SK-MEL-5 (cell line): ENCODE measurements at regions not wholly inside any gene's neighbourhood (a gene's known extent, or its start where the extent isn't known, plus 50 kb on each side); places are given as distances from the start of the nearest gene placed in this dataset.

Source experiments
- DNase-seq: peaks from one replicate; pipeline ENCODE4 v3.0.0-alpha.2; 2016; ENCODE audit warnings: low read depth, low spot score
- in situ Hi-C: cut with HindIII; loops from 2 replicates; pipeline ENCODE4 v1.10.0; 2016; ENCODE audit warnings: low sequenced_read_pairs, high pct_unique_total_duplicates, low pct_unique_long_range_greater_than_20kb

DNA sequence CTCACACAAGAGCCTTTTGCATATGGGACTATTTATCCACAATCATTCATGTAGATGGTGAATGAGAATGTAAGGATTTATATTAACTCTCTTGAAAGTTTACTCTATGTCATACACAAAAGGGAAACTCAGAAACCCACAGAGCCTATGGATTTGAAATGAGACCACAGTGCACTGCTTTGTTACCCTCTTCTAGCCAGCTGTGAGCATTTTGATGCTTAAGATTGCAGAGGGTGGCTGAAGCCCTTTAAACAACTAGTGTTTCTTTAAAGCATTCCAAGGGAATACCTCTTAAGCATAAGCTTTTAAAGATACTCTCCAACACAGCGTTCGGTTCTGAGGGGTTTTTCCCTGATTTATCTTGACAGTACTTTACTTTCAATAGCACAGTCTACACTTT, 113.9 kb downstream of the NKX6-1 start:
- no peak for DNase-seq
- in situ Hi-C loops = no loop called here

DNA sequence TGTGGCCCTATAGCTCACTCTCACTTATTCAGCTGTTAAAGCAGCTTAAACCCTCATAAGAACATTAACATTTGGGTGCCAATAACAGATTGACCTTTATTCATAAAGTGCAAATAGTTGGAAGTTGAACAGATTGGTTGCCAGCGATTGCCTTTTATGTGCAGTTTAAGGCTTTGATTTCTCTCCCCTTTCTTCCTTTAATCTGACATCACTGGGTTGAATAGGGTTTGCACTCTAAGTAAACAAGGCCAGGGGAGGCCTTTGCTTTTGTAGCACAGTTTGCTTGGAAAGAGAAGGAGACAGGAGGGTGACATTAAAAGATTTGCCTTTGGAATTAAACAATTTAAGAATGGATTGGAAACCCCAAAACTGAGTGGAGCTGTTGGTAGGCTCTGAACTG, 114.3 kb downstream of the NKX6-1 start:
- in situ Hi-C loops = no loop called here

DNA sequence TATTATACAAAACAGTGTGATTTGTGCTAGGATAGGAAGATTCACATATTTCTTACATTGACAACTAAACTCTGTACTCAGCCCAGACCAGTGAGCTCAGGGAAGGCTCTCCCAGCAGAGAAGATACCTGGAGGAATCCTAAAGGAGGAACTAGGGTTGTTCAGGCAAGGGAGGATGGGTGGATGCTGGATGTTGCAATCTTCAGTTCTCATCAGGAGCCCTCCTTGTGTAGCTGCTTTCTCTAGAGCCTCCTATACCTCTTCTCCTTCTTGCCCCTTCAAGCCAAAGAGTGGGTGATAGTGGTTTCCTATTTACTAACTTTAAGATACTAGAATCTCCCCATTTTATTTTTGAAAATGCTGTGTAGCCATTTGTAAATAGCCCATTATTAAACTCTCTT, 117.3 kb downstream of the NKX6-1 start:
- no peak for DNase-seq
- in situ Hi-C loops = no loop called here

More for the DNA sequence above, 114.3 kb downstream of the NKX6-1 start:
- no peak for DNase-seq

DNA sequence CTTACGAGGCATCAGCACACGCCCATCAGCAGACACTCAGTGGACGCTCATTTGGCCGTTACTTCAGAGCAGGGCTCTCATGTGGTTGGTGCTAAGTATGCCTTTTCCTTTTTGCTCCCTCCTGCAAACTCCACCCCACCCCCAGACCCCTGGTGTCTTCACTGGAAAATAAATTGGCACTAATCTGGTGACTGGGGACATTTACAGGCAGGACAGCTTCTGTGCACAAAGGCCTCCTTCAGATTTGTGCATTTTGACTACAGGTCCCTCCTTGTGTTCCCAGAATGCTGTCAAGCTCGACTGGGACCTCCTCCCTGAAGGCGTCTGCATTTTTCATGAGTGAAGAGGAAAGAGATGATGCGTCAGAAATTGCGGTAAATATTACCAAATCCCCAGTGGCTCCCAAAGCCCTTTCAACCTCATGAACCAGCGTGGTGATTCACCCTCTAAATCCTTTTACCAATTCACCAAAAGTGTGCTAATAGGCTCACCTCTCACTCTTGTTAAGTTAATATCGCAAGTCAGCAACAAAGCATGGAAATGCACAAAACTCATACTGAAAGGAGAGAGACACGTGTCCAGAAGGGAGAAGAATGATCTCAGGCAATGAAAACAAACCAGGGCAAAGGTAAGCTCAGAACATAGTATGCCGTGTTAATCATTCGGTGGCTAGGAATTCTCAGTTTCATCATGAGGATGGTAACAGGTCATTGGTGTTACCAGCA, 119.0 kb downstream of the NKX6-1 start:
- DNase-seq = peak; percentile 30
- in situ Hi-C loops = no loop called here

DNA sequence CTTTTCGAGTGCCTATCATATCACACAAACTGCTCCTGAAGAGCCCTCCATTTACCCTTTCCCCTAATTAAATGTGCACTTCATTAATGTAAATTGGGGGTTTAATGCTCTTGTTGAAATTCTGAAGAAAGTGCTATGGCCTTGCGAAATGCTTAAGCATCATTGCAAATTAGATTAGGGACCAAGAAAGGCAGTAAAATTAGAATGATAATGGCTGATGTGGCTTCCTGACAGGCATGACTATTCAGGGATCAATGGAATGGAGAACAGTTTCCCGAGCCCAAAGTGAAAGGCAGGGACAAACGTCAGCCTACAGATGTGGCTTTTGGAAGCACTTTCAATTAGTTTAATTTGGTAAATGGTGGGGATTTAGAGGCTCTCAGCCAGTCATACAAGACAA, 120.1 kb downstream of the NKX6-1 start:
- in situ Hi-C loops = no loop called here
- no peak for DNase-seq

DNA sequence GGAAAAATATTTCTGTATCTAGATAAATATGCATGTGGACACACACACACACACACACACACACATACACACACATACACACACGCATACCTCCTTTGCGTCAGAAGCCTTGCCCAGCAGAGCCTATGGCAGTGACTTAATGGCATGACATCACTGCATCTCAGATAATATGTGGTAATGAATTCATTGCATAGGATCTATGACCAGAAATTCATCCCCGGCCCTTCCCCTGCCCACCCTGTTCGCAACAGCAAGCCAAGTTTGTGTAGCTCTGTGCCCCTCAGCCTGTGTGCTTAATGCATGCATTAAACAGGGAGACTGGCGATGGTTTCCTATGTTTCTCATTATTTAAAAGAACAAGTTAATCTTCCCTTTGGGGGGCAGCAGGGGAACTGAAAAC, 120.7 kb downstream of the NKX6-1 start:
- in situ Hi-C loops = no loop called here
- DNase-seq = no peak

DNA sequence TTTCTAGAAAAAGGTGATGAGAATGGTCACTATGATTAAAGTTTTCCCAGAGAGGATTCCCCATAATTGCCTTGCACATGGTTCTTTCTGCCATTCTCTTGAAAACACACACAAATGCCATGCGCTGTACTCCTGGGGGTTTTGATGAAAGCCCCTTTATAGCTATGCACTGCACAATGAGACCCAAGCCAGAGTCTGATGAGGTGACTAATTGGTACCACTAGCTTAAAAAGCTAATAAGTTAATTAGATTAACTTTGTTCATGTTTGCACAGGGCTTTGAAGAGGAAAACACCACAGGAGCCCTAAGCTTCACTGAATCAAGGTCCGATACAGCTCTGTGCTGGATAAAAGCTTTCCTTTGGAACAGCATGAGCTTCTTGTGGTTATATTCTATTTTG, 132.2 kb downstream of the NKX6-1 start:
- DNase-seq = no peak
- in situ Hi-C loops = no loop called here

DNA sequence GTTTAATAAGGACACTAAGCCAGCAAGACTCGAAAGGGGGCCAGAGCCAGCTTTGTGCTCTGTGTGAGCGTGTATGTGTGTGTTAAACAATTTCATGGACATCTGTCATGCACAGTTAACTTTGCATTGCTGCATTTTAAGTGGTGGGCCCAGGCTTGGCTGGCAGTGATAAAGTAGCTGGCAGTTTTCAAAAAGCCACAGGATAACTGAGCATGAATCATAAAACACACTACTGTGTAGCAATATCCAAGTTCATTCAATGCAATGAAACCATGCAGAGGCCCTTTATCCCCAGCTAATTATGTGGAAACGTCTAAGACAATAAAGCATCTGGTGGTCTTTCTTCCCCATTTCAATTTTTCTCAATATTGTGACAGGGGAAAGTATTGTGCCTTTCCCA, 132.9 kb downstream of the NKX6-1 start:
- DNase-seq = no peak
- in situ Hi-C loops = no loop called here

DNA sequence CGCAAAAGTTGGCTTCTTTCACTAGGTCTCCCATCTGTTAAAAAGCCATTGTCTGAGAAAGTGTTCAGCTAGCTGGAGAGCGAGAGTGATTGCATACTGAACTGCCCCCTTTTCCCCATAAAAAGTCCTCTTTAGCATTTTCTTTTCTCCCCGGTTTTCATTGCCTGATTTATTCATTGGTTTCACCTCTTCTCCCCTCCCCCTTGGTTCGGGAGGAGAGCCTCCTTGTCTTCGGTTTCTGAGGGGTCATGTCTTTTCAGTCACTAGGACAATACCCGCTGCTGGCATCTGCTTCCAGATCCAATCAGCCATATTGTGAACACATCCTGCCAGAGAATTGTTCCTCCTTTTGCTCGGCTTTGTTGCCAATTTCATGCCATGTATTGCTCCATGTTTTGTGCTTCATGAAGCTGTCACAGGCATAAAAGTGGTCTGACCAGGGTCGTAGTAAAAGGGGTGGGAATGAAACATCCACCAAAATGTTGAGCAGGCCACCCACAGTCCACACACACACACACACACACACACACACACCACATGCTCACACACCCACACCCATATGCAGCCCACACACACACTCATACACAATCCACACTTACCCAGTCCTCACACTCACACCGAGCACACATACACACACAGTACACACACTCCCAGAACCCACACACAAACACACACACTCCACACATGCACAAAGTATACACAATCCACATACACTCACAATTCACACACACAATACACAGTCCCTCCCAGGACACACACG, 136.0 kb downstream of the NKX6-1 start:
- no peak for DNase-seq
- in situ Hi-C loops = no loop called here

DNA sequence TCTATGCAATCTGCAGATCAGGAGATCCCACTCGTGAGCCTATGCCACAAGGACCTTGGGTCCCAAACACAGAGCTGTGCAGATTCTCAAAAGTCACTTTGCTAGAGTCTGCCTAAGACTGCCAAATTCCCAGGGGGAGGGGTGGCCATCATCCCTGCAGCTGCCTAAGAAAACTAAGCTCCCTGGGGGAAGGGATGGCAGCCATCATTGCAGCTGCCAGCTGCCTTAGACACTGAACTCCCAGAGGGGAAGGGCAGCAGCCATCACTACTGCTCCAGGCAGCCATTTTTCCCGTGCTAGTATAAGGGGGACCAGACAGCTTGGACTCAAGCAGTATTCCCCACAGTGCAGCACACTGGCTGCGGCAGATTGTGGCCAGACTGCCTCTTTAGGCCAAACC, 156.9 kb downstream of the NKX6-1 start:
- DNase-seq = no peak
- in situ Hi-C loops = no loop called here

DNA sequence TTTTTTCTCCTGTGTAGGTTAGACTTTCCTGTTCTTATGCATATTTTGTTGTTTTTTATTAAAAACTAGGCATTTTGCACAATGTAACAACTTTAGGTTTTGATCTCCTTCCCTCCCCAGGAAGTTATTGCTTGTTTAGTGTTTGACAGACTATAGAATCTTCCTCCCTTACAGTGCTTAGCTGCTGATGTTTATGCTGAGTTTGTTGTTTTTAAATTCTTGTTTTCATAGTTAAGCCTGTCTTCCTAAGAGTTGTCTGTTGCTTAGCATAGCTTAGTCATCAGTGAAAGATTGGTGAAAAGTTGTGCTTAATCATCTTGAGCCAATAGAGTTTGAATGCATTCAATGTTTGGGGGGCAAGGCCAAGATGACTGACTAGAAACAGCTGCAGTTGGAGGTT, 157.5 kb downstream of the NKX6-1 start:
- in situ Hi-C loops = no loop called here
- no peak for DNase-seq

DNA sequence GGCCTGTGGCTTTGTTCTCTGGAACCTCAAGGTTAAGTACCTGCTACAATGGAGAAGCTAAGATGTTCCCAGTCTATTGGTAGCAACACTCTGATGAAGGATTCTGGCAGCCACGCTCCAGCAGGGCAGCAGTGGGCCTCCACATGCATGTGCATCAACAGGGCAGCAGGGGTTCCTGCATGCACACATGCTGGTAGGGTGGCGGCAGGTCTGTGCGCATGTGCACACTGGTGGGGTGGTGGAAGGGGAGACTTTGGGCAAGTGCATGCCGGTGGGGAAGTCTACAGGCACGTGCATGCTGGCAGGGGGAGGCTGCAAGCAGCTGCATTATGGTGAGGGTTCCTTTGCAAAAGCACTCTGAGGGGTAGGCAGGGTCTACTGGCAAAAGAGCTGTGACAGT, 160.7 kb downstream of the NKX6-1 start:
- DNase-seq = no peak
- in situ Hi-C loops = no loop called here

DNA sequence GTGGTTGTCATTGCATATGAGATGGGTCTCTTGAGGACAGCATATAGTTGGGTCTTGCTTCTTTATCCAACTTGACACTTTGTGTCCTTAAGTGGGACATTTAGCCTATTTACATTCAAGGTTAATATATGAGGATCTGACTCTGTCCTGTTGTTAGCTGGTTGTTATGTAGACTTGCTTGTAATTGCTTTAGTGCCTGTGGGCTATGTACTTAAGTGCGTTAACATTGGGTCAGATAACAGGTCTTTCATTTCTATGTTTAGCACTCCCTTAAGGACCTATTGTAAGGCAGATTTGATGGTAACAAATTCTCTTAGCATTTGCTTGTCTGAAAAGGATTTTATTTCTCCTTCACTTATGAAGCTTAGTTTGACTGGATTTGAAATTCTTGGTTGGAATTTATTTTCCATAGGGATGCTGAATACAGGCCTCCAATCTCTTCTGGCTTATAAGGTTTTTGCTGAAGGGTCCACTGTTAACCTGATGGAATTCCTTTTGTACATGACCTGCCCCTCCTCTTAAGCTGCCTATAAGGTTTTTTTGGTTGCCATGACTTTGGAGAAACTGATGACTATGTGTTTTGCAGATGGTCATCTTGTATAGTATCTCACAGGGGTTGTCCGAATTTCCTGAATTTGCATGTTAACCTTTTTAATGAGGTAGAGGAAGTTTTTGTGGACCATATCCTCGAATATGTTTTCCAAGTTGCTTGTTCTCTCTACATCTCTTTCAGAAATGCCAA, 162.0 kb downstream of the NKX6-1 start:
- DNase-seq = no peak
- in situ Hi-C loops = no loop called here

DNA sequence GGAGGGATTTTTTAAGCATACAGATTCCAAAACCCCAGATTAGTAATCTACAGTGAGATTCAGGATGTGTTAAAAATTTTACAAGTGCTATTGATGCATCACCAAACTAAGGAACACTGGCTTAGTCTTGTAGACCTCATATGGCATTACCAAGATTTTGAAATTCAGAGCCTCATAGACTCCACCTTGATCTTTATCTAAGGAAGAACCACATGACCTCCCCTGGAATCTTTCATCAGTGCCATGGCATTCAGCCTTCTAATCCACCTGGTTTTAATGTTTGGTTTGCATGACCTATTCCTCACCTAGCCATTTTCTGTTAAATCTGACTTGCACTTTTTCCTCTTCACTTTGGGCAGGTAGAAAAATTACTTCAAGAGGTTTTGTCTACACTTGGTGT, 171.6 kb downstream of the NKX6-1 start:
- no peak for DNase-seq
- in situ Hi-C loops = no loop called here

DNA sequence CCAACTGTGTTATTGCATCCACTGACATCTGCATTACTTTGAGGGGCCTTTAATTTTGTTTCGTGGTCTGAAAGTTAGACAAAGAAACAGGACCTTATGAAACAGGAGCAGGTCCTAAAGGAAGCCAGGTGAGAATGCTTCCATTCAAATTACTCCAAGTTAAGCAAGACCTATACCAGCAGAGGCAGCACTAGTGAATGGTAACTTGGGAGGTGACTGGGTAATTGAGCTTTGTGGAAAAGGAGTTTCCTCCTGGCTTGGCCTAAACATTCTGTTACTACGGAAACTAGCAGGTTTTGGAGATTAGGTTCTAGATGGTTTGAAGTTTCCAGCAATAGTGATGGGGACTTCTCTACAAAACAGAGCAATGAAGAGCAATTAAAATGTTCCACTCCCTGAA, 173.5 kb downstream of the NKX6-1 start:
- in situ Hi-C loops = no loop called here
- DNase-seq = no peak

DNA sequence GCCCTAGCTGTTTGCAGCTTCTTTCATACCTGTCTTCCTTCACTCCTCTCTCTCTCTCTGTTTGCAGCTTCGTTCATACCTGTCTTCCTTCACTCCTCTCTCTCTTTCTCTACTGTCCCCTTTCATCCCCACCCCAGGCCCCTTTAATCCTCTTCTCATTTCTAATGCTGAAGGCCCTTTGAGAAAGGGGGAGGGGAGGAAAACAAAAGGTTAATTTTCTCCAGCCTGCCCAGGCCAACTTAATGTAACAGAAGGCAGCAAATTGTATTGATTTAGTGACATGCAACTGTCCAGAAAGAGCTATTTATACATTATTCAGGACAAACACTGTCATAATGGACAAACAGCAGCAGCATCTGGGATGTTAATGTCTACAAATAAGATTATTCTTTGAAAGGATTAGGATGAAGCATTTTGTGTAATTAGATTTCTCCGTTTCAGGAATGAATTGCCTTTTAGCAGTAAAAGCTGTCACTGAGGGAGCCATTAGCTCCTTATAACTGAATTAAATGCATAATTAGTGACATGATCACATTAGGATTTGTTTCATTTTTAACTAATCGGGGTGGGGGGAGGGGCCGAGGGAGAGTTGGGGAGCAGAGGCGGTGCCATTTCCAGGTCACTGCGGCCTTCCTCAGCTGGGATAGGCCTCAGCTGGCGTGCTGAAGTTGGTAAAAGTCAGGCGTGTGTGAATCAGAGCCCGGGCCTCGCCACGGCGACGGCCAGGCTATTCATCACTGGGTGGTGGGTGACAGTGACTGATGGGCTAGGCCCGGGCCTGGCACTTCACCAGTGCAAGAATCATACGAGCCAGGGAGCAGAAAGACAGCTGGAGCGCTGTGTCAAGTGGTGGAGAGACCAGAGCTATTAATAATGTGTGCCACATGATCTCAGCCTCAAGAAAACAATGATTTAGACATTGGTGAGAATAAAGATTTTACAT, 174.5 kb downstream of the NKX6-1 start:
- no peak for DNase-seq

DNA sequence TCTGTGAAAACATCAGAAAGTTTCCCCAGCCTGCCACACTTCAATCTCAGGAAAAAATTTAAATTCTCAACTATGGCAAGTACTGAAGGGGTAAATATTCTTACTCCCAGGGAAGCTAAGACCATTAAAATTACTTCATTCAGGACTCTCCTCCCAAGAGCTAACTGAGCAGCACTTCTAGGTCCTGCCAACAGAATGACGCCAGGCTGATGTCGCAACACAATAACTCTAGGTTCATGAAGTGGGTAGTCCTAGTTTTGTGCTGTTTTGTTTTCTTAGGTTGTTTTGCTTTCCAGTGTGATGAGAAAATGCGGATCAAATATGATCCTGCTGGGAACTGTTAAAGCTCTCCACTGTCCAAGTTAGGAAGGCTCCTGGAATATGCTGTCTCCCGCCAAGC, 180.0 kb downstream of the NKX6-1 start:
- DNase-seq = peak; percentile 2

More for the DNA sequence above, 174.5 kb downstream of the NKX6-1 start:
- in situ Hi-C loops = no loop called here

DNA sequence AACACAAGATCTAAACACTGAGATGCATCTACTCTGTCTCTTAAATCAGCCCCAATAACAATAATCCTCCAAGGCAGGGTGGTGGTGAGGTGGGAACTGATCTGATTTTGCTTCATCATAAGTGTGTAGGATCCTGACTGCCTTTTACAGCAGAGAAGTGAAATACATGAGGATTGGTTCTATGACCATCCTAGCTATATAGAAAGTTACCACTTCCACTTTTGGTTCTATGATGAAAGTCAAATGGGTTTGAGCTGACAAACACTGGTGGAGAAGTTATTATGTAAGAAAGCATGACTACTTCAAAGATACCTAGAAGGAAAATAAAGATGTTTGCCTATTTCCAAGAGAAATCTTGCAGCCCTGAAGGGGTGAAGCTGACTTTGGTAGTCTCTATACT, 181.6 kb downstream of the NKX6-1 start:
- in situ Hi-C loops = no loop called here

More for the DNA sequence above, 180.0 kb downstream of the NKX6-1 start:
- in situ Hi-C loops = no loop called here

More for the DNA sequence above, 181.6 kb downstream of the NKX6-1 start:
- no peak for DNase-seq
